Neutrophil (primary cell): ENCODE measurements at regions not wholly inside any gene's neighbourhood (a gene's known extent, or its start where the extent isn't known, plus 50 kb on each side); places are given as distances from the start of the nearest gene placed in this dataset.

ENCODE experiments used
- H3K27ac ChIP-seq: fragments of 200-600 bp; sonication (generic); 2 replicates; pipeline ENCODE4 v1.5.1; 2016; ENCODE audit warnings: mild to moderate bottlenecking, moderate library complexity
- H3K27me3 ChIP-seq: fragments of 200-600 bp; sonication (generic); 2 replicates; pipeline ENCODE4 v1.6.0; 2016; ENCODE audit warnings: mild to moderate bottlenecking
- H3K36me3 ChIP-seq: fragments of 200-600 bp; sonication (generic); 2 replicates; pipeline ENCODE4 v1.5.1; 2017
- H3K4me1 ChIP-seq, 2 experiments: fragments of 200-600 bp in 1 of 2; sonication (generic) in 1 of 2; 1 replicate in 1 of 2; 2 replicates in 1 of 2; pipeline versions ENCODE4 v1.5.1 to v1.6.1; 2013 to 2016; ENCODE audit warnings: low read depth in 1 of 2, low read length in 1 of 2, mild to moderate bottlenecking in 1 of 2, moderate library complexity in 1 of 2; ENCODE audit not compliant: control insufficient read depth in 1 of 2, insufficient read depth in 1 of 2
- H3K4me3 ChIP-seq, 2 experiments: fragments of 200-600 bp in 1 of 2; sonication (generic) in 1 of 2; 1 replicate in 1 of 2; 2 replicates in 1 of 2; pipeline ENCODE4 v1.5.1; 2013 to 2016; ENCODE audit warnings: low read depth in 1 of 2, low read length in 1 of 2, mild to moderate bottlenecking in 1 of 2, moderate library complexity in 1 of 2
- H3K9me3 ChIP-seq: fragments of 200-600 bp; sonication (generic); 2 replicates; pipeline ENCODE4 v1.5.1; 2016
- CTCF ChIP-seq: fragments of 200-600 bp; sonication (generic); IDR thresholded peaks from 2 replicates; pipeline ENCODE4 v1.5.1; 2016; ENCODE audit warnings: antibody characterized with exemption

- no peak for TF ChIP-seq CTCF
- Histone ChIP-seq H3K27ac (no peak overlapping the region), H3K36me3 (no peaks in the 10 kb centered on the region), H3K9me3 (no peaks in the 10 kb centered on the region), H3K4me1 (peaks cover 0 to 4% of the 10 kb centered on the region in 2 experiments), H3K27me3 (peaks cover 3% of the 10 kb centered on the region), H3K4me3 (no peak overlapping the region)
These were observed 226.7 kb downstream of the SYK start for GRCh38 chr9:91028166-91028827.

- Histone ChIP-seq H3K9me3 (no peaks in the 10 kb centered on the region), H3K4me3 (no peak overlapping the region), H3K36me3 (no peaks in the 10 kb centered on the region), H3K27ac (no peak overlapping the region), H3K27me3 (no peaks in the 10 kb centered on the region), H3K4me1 (peaks cover 0 to 4% of the 10 kb centered on the region in 2 experiments)
- no peak for TF ChIP-seq CTCF
These were observed 228.2 kb downstream of the SYK start for GRCh38 chr9:91029650-91030361.

DNA sequence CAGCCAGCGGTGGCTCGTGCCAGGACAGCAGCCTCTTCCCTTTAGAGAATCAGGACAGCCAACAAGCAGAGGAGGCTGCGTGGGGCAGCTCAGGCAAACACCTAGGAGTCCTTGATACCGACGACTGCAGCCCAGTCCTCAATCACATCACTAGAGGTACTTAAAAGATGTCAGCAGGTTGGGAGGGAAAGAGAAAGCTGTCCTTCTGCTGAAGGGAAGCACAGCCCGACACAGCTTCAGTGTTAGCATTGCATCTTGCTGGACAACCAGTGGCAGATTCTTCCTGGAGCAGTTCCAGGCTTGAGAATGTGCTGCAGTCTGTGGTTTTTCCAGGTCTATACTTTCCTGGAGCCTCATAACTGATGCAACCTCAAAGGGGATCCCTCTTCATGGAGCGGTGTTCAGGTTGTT is 230.5 kb downstream of the SYK start:
- no peak overlapping the region for H3K27ac ChIP-seq
- TF ChIP-seq CTCF, result no peak

GRCh38 chr9:91033270-91033669 is 231.7 kb downstream of the SYK start:
- Histone ChIP-seq H3K9me3 (no peaks in the 10 kb centered on the region), H3K27me3 (peaks cover 24% of the 10 kb centered on the region), H3K27ac (no peak overlapping the region), H3K36me3 (no peaks in the 10 kb centered on the region), H3K4me1 (peaks cover 7 to 15% of the 10 kb centered on the region in 2 experiments), H3K4me3 (no peak overlapping the region)
- TF ChIP-seq CTCF, result no peak

More for the DNA sequence above, 230.5 kb downstream of the SYK start:
- Histone ChIP-seq H3K27me3 (peaks cover 13% of the 10 kb centered on the region), H3K4me3 (no peak overlapping the region), H3K36me3 (no peaks in the 10 kb centered on the region), H3K4me1 (peaks cover 5 to 10% of the 10 kb centered on the region in 2 experiments), H3K9me3 (no peaks in the 10 kb centered on the region)

DNA sequence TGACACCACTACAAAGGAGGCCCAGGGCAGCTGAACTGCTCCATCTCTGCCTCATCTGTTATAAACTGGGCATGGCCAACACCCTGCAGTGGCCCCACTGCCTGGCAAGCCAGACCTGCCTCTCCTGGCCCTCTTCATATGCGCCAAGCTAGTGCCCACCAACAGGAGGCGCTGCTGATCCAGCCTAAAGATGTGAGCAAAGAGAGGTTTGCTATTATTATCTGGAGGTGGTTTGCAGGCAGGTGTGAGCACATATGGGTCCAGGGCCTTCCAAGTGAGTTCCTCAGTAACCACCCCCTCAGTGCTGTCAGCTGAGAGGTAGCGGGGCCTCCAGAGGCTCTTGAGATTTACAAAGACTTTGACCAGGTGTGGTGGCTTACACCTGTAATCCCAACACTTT is 232.2 kb downstream of the SYK start:
- Histone ChIP-seq H3K4me1 (peaks cover 7 to 15% of the 10 kb centered on the region in 2 experiments), H3K36me3 (no peaks in the 10 kb centered on the region), H3K9me3 (no peaks in the 10 kb centered on the region), H3K27ac (no peak overlapping the region), H3K27me3 (peaks cover 29% of the 10 kb centered on the region), H3K4me3 (no peak overlapping the region)
- peak; percentile 54 for TF ChIP-seq CTCF
